Suppressor macrophage treated with lipopolysaccharide for 4 hours (primary cell): ENCODE measurements at regions not wholly inside any gene's neighbourhood (a gene's known extent, or its start where the extent isn't known, plus 50 kb on each side); places are given as distances from the start of the nearest gene placed in this dataset.
"Not testable (repeated sequence)": the region's sequence is repeated elsewhere in the genome, so short reads cannot be mapped to it uniquely, and the experiment has no call there.

Experiments
- DNase-seq: peaks from one replicate; pipeline ENCODE4 v3.0.0-alpha.2; 2020

DNA sequence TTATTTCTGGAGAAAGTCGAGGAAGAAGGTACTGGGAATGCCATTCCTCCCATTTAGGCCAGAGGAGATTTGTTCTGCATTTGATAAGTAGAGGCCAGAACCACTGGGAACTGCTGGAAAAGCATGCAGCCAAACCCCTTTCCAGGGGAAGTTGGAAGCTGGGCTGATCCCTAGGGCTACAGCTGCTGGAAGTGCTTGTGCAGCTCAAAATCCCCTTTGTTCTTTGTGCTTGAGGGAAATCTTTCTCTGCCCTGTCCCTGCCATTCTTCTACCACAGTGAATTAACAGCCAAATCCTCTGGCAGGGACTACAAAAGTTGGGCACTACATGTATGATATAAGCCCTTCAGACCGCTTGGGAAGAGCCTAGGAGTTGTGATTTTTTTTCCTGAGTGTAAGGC, 734.1 kb downstream of the LRRIQ3 start:
- no peak for DNase-seq

- DNase-seq: no peak
Measured at GRCh38 chr1:73452522-73452921, 745.5 kb downstream of the LRRIQ3 start.

- not testable (repeated sequence) for DNase-seq
Measured at GRCh38 chr1:73450668-73451067, 747.3 kb downstream of the LRRIQ3 start.

GRCh38 chr1:73411479-73411878, 786.5 kb downstream of the LRRIQ3 start:
- no peak for DNase-seq

GRCh38 chr1:73401666-73402065, 796.3 kb downstream of the LRRIQ3 start:
- DNase-seq: no peak

GRCh38 chr1:73382966-73383365, 815.0 kb downstream of the LRRIQ3 start:
- no peak for DNase-seq

- no peak for DNase-seq
Measured at GRCh38 chr1:73366734-73367413, 831.1 kb downstream of the LRRIQ3 start.

- no peak for DNase-seq
Measured at GRCh38 chr1:73359001-73359400, 839.0 kb downstream of the LRRIQ3 start.

GRCh38 chr1:73356485-73356884, 841.5 kb downstream of the LRRIQ3 start:
- no peak for DNase-seq

DNA sequence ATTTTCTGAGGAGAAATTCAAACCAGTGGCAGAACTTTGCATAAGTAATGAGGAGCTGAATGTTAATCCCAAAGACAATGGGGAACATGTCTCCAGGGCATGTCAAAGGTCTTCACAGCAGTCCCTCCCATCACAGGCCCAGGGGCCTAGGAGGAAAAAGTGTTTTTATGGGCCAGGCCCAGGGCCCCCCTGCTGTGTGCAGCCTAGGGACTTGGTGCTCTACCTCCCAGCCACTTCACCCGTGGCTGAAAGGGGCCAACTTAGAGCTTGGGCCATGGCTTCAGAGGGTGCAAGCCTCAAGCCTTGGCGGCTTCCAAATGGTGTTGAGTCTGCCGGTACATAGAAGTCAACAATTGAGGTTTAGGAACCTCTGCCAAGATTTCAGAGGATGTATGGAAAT, 854.0 kb downstream of the LRRIQ3 start:
- DNase-seq: no peak

DNA sequence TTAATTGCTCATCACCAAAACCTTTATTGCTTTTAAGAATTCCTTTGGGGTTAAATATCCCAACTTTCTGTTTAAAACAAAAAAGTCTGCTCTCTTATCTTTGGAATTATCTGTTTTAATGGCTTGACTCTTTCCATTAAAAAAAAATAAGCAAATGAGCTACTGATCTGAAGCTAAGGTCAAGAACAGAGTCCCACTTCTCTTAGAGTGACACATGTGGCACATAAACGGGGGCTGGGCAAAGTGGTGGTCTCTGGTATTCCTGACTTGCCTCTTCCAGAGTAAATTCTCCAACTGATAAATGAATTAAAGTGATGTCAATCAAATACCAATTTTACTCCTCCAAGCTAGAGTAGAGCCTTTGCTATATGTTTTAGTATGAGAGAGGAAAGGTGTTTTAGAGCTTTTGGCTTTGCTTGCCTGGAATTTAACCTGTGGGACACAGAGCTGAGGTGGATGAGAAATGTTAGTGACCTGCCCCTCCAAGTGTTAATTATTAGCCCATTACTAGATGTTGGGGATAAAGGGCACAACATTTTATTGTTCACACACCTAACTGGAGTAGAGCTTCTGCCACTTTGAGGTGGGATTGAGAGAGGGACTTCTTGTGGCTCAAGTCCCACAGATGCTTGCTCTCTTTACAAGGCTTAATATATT, 864.0 kb downstream of the LRRIQ3 start:
- no peak for DNase-seq

- no peak for DNase-seq
Measured at GRCh38 chr1:73331726-73332125, 866.2 kb downstream of the LRRIQ3 start.

DNA sequence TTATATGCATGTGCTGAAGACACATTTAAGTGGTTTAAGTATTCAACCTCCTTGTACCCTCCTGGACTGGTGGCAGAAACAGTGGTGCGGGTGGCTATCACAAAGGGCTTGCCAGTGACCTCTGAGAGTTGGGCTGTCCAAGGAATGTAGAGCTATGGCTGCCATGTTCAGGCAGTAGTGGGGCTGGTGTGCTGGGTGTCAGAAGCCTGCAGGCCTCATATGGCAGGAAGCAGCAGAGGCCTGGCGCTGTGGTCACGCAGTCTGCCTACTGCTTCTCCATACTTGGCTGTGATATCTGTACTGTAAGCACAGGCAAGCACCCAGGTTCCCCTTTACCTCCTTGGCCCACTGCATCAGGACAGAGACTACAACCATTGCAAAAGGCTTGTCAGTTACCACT, 870.0 kb downstream of the LRRIQ3 start:
- no peak for DNase-seq

DNA sequence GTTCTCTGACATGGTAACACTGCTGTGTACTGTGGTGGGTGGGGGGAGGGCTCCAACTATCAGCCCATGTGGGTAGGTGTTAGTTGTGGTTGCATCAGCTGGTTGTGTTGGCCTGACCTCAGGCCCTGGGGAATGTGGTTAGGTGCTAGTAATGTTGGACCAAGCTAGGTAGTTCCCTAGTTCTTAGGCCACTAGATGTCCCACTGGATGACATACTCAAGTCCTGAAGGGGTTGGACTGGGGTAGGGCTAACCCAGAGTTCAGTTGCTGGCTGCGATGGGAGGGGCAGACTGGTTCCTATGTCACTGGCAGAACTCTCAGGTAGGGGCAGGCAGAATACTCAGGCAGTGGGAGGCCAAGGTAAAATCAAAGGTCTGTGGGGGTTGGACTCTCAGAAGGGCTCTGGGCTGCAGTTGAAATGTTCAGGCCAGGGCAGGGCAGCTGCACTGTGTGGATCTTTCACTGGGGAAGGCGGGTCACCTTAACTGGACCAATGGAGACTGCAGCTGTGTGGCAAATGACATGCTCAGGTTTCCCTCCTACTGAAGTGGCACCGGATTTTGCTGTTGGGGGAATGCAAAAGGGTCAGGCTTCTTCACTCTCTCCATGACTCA, 870.7 kb downstream of the LRRIQ3 start:
- no peak for DNase-seq

DNA sequence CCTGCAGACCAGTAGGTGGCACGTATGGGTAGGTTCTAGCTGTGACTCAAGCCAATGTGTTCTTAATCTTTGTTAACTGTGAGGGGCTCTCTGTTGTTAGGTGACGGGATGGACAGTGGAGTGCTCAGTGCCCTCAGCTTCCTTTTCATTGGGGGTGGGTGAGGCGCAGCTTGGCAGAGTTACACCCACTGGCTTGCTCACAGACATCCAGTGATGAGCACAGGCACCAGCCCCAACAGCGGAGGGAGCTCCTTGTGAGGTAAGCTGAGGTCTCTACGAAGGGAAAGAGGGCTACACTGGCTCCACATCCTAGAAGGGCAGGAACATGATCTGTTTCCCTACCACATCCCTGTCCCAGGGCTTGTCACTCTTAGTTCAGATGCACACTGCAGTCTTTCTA, 871.3 kb downstream of the LRRIQ3 start:
- DNase-seq: no peak

DNA sequence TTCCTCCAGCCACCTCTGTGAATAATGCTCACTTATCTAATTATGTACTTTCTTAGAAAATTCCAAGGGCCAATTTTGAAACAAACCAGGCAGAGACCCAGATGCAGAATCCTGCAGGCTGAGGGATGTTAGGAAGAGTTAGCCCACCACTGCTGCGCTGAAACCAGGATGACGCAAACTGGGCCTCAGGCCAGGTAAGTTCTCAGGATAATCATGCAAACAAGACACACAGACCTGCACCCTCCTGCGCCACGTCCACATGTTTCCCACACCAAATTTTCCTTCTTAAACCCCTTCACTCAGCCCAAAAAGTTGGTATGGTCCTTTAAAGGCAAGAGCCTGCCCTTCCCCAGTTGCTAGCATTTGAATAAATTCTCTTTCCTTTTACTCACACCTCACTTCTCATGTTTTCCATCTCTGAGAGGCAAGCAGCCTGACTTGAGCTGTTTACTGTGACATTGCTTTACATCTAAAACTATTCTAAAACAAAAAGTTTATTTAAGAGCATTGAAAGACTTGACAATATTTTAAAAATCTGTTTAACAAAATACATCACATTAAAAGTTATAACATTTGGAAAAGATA, 887.1 kb downstream of the LRRIQ3 start:
- DNase-seq: no peak

DNA sequence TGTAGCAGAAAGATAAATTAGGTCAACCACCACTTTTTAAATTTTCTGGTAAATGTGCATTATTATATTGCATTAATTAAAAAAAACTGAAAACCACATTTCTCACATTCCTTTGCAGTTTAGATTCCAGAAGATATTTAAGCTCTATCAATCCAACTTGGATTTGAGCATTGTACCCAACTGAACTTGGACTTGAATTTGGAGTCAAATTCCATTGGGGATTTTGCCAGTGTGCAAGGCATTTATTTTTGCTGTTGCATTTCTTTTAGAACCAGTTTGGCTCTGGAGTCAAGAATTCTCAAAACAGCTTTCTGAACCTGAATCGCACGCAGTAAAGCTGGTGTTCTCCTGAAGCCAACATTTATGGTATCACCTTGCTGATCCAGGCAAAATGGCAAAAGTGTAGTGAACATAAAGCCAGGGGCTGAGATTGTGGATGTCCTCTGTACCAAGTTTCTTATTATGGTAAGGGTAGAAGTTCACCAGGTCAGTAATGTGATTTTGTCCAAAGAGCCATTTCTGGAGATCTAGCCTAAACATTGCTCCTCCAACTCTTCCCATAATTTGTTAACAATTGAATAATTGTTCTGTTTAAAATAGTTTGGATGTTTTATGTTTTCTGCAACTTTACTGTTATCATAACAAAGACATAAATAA, 890.9 kb downstream of the LRRIQ3 start:
- DNase-seq: no peak

DNA sequence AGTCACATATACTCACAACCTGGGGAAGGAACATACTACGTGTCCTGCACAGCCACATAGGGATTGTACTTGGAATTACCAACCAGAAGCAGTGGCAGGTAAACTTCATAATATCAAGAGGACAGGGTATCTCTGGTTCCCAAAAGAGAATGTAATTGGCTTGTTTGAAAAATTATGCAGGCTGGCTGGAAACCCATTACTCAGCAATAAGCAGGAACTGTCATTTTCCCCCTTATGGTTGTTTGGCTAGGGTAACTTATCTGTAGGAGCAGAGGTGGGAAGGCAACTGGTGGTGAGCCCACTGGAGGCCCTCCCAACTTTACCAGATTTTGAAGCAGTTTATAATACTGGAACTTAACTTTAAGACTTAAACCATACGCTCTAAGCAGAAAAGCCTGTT, 924.1 kb downstream of the LRRIQ3 start:
- DNase-seq: no peak

DNA sequence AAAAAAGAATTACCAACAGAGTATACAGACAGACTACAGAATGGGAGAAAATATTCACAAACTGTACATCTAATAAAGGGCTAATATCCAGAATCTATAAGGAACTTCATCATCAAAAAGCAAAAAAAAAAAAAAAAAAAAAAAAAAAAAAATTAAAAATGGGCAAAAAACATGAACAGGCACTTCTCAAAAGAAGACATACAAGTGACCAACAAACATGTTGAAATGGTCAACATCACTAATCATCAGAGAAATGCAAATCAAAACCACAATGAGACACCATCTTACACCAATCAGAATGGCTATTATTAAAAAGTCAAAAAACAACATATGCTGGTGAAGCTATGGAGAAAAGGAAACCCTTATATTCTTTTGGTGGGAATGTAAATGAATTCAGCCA, 952.8 kb downstream of the LRRIQ3 start:
- not testable (repeated sequence) for DNase-seq

GRCh38 chr1:73218995-73219546, 936.7 kb upstream of the NEGR1 start:
- no peak for DNase-seq

- DNase-seq: no peak
Measured at GRCh38 chr1:73205294-73205973, 923.1 kb upstream of the NEGR1 start.

GRCh38 chr1:73197972-73198371, 915.6 kb upstream of the NEGR1 start:
- no peak for DNase-seq

GRCh38 chr1:73194965-73195364, 912.6 kb upstream of the NEGR1 start:
- DNase-seq: no peak
